ENCODE measurements at regions not wholly inside any gene's neighbourhood (a gene's known extent, or its start where the extent isn't known, plus 50 kb on each side); places are given as distances from the start of the nearest gene placed in this dataset.
A peak's percentile ranks its signal among the peaks of the same experiment; 100 is the strongest.

GRCh38 chr13:79805317-79805716, 324.4 kb downstream of the NDFIP2 start:
- H3K36me3 Mint-ChIP-seq (ENCODE audit: low read depth, unreplicated experiment), result peaks cover 3% of the 10 kb centered on the region
- peaks cover 6% of the 10 kb centered on the region for H3K4me1 Mint-ChIP-seq (ENCODE audit: unreplicated experiment)
- no peak overlapping the region for H3K4me3 Mint-ChIP-seq (ENCODE audit: unreplicated experiment)
- no peak for TF ChIP-seq CTCF (IDR thresholded peaks at IDR 0.05; ENCODE audit: unreplicated experiment)
- H3K27me3 Mint-ChIP-seq (ENCODE audit: unreplicated experiment), result peaks cover under 1% of the 10 kb centered on the region
- H3K27ac Mint-ChIP-seq (ENCODE audit: unreplicated experiment), result no peak overlapping the region
- no peaks in the 10 kb centered on the region for H3K9me3 Mint-ChIP-seq (ENCODE audit: unreplicated experiment)
- DNase-seq (ENCODE audit: low spot score), result no peak

GRCh38 chr13:79803989-79804388, 323.0 kb downstream of the NDFIP2 start:
- Mint-ChIP-seq H3K9me3 (ENCODE audit: unreplicated experiment) (no peaks in the 10 kb centered on the region), H3K4me3 (ENCODE audit: unreplicated experiment) (no peak overlapping the region), H3K4me1 (ENCODE audit: unreplicated experiment) (peaks cover 6% of the 10 kb centered on the region), H3K27ac (ENCODE audit: unreplicated experiment) (no peak overlapping the region), H3K36me3 (ENCODE audit: low read depth, unreplicated experiment) (peaks cover 3% of the 10 kb centered on the region), H3K27me3 (ENCODE audit: unreplicated experiment) (no peaks in the 10 kb centered on the region)
- TF ChIP-seq CTCF (IDR thresholded peaks at IDR 0.05; ENCODE audit: unreplicated experiment), result no peak
- no peak for DNase-seq (ENCODE audit: low spot score)

GRCh38 chr13:79803296-79803695, 322.3 kb downstream of the NDFIP2 start:
- TF ChIP-seq CTCF (IDR thresholded peaks at IDR 0.05; ENCODE audit: unreplicated experiment), result no peak
- peaks cover 6% of the 10 kb centered on the region for H3K4me1 Mint-ChIP-seq (ENCODE audit: unreplicated experiment)
- no peaks in the 10 kb centered on the region for H3K27me3 Mint-ChIP-seq (ENCODE audit: unreplicated experiment)
- no peak overlapping the region for H3K4me3 Mint-ChIP-seq (ENCODE audit: unreplicated experiment)
- no peaks in the 10 kb centered on the region for H3K9me3 Mint-ChIP-seq (ENCODE audit: unreplicated experiment)
- peak overlapping the region; percentile 54 for H3K27ac Mint-ChIP-seq (ENCODE audit: unreplicated experiment)
- peaks cover 3% of the 10 kb centered on the region for H3K36me3 Mint-ChIP-seq (ENCODE audit: low read depth, unreplicated experiment)
- DNase-seq (ENCODE audit: low spot score), result no peak

GRCh38 chr13:79802389-79803085, 321.6 kb downstream of the NDFIP2 start:
- Mint-ChIP-seq H3K27ac (ENCODE audit: unreplicated experiment) (no peak overlapping the region), H3K9me3 (ENCODE audit: unreplicated experiment) (no peaks in the 10 kb centered on the region), H3K4me1 (ENCODE audit: unreplicated experiment) (peaks cover 6% of the 10 kb centered on the region), H3K4me3 (ENCODE audit: unreplicated experiment) (no peak overlapping the region), H3K27me3 (ENCODE audit: unreplicated experiment) (no peaks in the 10 kb centered on the region), H3K36me3 (ENCODE audit: low read depth, unreplicated experiment) (peaks cover 3% of the 10 kb centered on the region)
- DNase-seq (ENCODE audit: low spot score), result no peak
- no peak for TF ChIP-seq CTCF (IDR thresholded peaks at IDR 0.05; ENCODE audit: unreplicated experiment)

- DNase-seq (ENCODE audit: low spot score), result no peak
- no peak overlapping the region for H3K27ac Mint-ChIP-seq (ENCODE audit: unreplicated experiment)
- H3K27me3 Mint-ChIP-seq (ENCODE audit: unreplicated experiment), result no peaks in the 10 kb centered on the region
- TF ChIP-seq CTCF (IDR thresholded peaks at IDR 0.05; ENCODE audit: unreplicated experiment), result no peak
- no peaks in the 10 kb centered on the region for H3K36me3 Mint-ChIP-seq (ENCODE audit: low read depth, unreplicated experiment)
- H3K4me1 Mint-ChIP-seq (ENCODE audit: unreplicated experiment), result peaks cover 12% of the 10 kb centered on the region
- no peak overlapping the region for H3K4me3 Mint-ChIP-seq (ENCODE audit: unreplicated experiment)
- H3K9me3 Mint-ChIP-seq (ENCODE audit: unreplicated experiment), result no peaks in the 10 kb centered on the region
Measured at GRCh38 chr13:79799059-79799867, 318.3 kb downstream of the NDFIP2 start.

Measured in endothelial cell (in vitro differentiated cells).